HL-60/S4 treated with phorbol 12-myristate 13-acetate at 8.2 ng/mL for 4 days and 3 days (cell line): ENCODE measurements at regions not wholly inside any gene's neighbourhood (a gene's known extent, or its start where the extent isn't known, plus 50 kb on each side); places are given as distances from the start of the nearest gene placed in this dataset.
"Not testable (repeated sequence)": the region's sequence is repeated elsewhere in the genome, so short reads cannot be mapped to it uniquely, and the experiment has no call there.

Experiments used
- in situ Hi-C: fragments of 300-500 bp; cut with MboI; formaldehyde crosslinking; loops from 2 replicates; pipeline ENCODE4 v1.15.0; 2022; ENCODE audit warnings: low sequenced_read_pairs

DNA sequence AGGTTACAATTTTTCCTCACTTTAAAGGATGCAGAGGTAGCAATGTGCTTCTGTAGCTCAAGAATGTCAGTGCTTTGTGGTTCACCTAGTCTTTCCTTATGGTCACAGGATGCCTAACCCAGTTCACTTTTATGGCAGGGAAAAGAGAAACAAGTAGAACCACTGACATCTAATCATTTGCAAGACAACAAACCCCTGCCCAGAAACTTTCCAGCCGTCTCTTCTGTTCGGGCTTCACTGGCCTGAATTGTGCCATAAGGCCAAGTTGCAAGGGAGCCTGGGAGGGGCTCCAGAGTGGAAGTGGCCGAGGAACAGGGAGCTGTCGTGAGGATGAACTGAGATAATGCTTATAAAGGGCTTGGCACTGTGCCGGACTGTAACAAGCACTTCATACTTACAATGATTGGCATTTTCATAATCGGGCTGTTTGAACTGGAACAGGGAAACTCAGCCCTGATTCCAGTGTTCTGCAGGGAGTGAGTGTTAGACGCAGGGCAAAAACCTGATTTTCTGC lies 212.6 kb downstream of the BCAS1 start:
- in situ Hi-C loops = no loop called here

- in situ Hi-C loops = no loop called here
Observed at GRCh38 chr20:53856300-53857295, 213.8 kb downstream of the BCAS1 start.

DNA sequence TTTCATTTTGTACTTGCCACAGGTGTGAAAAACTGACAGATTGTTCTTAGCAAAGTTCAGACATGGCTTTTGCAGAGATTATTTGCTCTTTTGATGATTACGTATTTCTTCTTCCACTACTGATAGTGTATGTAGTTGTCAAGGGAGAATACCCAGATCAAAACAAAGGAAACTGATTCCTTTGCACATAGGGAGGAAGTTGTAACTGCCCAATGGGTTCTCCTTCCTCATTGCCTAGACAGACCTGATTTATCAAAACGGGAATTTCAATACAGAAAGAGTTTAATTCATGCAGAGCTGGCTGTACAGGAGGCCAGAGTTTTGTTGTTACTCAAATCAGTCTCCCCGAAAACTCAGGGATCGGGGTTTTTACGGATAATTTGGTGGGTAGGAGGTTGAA lies 214.7 kb downstream of the BCAS1 start:
- in situ Hi-C loops = no loop called here

DNA sequence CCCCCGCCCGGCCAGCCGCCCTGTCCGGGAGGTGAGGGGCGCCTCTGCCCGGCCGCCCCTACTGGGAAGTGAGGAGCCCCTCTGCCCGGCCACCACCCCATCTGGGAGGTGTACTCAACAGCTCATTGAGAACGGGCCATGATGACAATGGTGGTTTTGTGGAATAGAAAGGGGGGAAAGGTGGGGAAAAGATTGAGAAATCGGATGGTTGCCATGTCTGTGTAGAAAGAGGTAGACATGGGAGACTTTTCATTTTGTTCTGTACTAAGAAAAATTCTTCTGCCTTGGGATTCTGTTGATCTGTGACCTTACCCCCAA lies 215.8 kb downstream of the BCAS1 start:
- in situ Hi-C loops = not testable (repeated sequence)

- in situ Hi-C loops = no loop called here
Observed at GRCh38 chr20:53853111-53853713, 217.2 kb downstream of the BCAS1 start.

DNA sequence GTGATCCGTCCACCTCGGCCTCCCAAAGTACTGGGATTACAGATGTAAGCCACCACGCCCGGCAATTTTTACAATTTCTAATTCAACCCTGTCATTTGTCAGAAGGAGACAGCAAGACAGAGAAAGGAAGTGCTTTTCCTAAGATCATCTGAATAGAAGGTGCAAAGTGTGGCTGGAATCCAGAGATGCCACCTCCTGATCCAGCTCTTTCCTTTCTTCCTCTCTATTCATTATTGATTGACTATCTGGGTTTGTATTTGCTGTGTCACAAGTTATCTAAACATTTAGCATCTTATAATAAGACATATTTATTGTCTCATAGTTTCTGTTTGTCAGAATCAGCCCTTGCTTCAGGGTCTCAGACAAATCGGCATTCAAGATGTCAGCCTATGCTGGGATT lies 217.7 kb downstream of the BCAS1 start:
- in situ Hi-C loops = no loop called here

- in situ Hi-C loops = no loop called here
Observed at GRCh38 chr20:53852014-53852413, 218.4 kb downstream of the BCAS1 start.

DNA sequence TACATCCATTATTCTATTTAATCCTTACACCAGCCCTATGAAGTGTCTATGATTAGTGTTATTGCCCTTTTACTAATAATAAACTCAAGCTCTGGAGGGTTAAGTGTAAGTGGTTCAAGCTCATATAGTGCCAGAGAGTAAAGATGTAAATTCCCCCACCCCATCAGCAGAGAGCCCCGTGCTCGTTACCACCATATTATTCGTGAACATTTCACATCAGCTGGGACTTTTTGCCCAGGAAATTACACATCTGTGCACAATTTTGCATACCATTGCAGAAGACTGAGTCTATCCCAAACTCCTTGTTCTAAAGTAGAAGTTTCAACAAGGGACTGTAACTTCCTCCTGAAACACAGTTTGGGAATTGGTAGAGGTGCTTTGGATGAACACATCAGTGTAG lies 220.1 kb downstream of the BCAS1 start:
- in situ Hi-C loops = no loop called here

DNA sequence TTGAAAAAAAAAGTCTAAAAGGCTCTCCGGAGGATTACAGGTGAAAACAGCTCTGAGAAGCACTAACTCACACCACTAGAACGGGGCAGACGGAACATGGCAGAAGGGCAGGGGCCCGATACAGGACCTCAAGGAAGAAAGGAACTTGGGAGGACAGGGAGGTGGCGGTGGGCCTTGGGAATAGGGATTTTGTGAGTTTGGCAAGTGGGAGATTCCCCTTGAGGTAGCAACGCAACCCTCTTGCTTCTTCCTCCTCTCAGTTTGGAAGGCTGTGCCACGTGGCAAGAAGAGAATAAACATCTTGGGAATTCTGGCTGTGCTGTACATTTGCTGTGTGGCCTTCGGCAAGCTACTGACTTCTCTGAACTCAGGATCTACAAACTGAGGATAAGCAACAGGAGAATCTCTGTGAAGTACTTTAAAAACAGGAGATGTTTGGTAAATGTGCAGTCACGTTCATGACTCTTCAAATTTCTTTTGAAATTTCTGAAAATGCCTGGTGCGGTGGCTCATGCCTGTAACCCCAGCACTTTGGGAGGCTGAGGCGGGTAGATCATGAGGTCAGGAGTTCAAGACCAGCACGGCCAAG lies 220.8 kb downstream of the BCAS1 start:
- in situ Hi-C loops = no loop called here

- in situ Hi-C loops = no loop called here
Observed at GRCh38 chr20:53848304-53848703, 222.1 kb downstream of the BCAS1 start.

DNA sequence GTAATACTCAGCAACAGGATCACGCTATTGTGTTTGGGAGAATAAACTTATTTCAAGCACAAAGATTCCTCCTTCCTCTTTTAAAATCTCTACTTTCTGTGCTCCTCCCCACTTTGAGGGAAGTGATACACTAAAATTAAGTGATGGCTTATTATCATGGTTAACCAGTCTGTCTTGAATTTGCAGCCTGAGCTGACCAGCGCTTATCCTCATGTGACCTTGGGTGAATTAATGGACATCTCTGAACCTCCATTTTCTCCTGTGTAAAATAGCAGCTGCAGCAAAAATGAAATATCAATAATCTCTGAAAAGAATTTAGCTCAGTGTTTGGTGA lies 222.6 kb downstream of the BCAS1 start:
- in situ Hi-C loops = no loop called here

- in situ Hi-C loops = no loop called here
Observed at GRCh38 chr20:53847139-53847836, 223.1 kb downstream of the BCAS1 start.

DNA sequence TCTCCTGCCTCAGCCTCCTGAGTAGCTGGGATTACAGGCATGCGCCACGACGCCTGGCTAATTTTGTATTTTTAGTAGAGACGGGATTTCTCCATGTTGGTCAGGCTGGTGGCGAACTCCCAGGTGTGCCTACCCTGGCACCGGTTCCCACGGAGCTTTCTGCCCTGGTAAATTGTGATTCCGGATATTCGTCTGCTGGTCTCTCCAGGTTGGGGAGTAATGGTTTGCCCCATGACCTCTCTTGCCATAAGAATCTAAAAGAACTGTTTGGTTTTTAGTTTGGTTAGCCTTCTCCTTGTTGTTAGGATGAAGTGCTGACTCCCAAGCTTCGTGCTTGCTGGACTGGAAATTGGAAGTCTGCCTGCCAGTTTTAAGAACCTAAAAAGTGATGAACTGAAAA lies 223.8 kb downstream of the BCAS1 start:
- in situ Hi-C loops = no loop called here

- in situ Hi-C loops = no loop called here
Observed at GRCh38 chr20:53845980-53846379, 224.4 kb downstream of the BCAS1 start.

DNA sequence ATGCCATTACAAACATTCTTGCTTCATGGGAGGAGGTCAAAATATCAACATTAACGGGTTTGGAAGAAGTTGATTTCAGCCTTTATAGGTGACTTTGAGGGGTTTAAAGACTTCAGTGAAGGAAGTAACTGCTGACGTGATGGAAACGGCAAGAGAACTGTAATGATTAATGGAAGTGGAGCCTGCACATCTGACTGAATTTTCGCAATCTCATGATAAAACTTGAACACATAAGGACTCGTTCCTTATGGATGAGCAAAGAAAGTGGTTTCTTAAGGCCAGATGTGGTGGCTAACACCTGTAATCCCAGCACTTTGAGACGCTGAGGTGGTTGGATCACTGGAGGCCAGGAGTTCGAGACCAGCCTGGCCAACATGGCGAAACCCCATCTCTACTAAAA lies 226.1 kb downstream of the BCAS1 start:
- in situ Hi-C loops = no loop called here

DNA sequence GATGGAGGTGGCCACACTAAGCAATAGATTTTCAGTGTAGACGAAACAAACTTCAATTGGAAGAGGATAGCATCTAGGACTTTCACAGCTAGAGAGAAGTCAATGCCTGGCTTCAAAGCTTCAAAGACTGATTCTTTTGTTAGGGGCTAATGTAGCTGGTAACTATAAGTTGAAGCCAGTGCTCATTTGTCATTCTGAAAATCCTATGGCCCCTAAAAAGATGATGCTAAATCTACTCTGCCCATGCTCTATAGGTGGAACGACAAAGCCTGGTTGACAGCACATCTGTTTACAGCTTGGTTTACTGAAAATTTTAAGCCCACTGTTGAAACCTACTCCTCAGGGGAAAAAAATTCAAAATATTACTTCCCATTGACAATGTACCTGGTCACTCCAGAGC lies 226.7 kb downstream of the BCAS1 start:
- in situ Hi-C loops = no loop called here

DNA sequence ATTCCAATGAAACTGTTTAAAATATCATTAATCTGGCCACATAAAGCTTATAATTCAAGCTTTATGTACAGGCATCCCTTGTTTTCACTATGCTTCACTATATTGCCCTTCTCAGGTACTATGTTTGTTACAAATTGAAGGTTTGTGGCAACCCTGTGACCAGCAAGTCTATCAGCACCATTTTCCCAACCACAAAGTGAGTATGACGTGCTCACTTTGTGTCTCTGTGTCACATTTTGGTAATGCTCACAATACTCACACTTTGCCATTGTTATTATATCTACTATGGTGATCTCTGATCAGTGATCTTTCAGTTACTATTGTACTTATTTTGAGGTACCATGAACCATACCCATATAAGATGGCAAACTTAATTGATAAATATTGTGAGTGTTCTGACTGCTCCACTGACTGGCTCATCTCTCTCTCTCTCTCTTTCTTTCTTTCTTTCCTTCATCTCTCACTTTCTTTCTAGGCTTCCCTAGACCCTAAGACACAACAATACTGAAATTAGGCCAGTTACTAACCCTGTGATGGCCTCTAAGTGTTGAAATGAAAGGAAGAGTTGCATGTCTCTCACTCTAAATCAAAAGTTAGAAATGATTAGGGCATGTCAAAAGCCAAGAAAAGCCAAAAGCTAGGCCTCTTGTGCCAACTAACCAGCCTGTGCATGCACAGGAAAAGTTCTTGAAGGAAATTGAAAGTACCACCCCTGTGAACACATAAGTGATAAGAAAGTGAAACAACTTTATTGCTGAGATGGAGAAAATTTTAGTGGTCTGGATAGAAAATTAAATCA lies 227.9 kb downstream of the BCAS1 start:
- in situ Hi-C loops = no loop called here

- in situ Hi-C loops = no loop called here
Observed at GRCh38 chr20:53841741-53842140, 228.7 kb downstream of the BCAS1 start.

DNA sequence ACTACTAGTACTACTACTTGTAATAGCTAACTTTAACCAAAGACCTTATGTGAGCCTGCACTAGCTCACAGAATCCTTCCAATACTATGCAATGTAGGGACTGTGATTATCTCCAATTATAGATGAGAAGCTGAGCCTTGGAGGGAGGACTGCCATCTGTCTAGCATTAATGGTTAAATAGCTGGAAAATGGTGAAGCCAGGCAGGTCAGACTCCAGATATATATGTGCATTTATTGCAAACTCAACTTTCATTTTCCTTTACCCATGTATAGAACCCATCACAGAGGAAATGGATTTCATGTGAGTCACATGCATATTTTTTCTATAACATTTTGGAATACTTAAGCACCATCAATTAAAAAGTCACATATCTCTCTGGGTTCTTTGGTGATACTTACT lies 229.9 kb downstream of the BCAS1 start:
- in situ Hi-C loops = no loop called here

- in situ Hi-C loops = no loop called here
Observed at GRCh38 chr20:53839423-53840176, 230.8 kb downstream of the BCAS1 start.
